Transverse colon (tissue), 4 donors: ENCODE measurements at regions not wholly inside any gene's neighbourhood (a gene's known extent, or its start where the extent isn't known, plus 50 kb on each side); places are given as distances from the start of the nearest gene placed in this dataset.

ENCODE experiments used
- DNase-seq: peaks from one replicate; pipeline ENCODE4 v3.0.0-alpha.2; 2019
- H3K27ac ChIP-seq, 4 donors: fragments of 200-600 bp; sonication (generic); 2 replicates each; pipeline ENCODE4 v1.5.1; 2016 to 2018; ENCODE audit warnings: inconsistent platforms in 4 of 4
- H3K27me3 ChIP-seq: fragments of 200-600 bp; sonication (generic); 2 replicates; pipeline ENCODE4 v1.5.1; 2017; ENCODE audit warnings: inconsistent platforms
- H3K36me3 ChIP-seq, 4 donors: fragments of 200-600 bp; sonication (generic); 2 replicates each; pipeline ENCODE4 v1.5.1; 2017 to 2019; ENCODE audit warnings: inconsistent platforms in 4 of 4
- H3K4me1 ChIP-seq, 4 donors: fragments of 200-600 bp; sonication (generic); 2 replicates each; pipeline ENCODE4 v1.5.1; 2017 to 2020; ENCODE audit warnings: inconsistent platforms in 4 of 4
- H3K4me3 ChIP-seq, 4 donors: fragments of 200-600 bp; sonication (generic); 1 replicate in 1 of 4; 2 replicates in 3 of 4; pipeline versions ENCODE4 v1.5.1 to v1.6.1; 2017 to 2019; ENCODE audit warnings: inconsistent platforms in 4 of 4
- H3K9me3 ChIP-seq, 2 donors: fragments of 200-600 bp; sonication (generic); 2 replicates each; pipeline ENCODE4 v1.5.1; 2017 to 2019; ENCODE audit warnings: inconsistent platforms in 2 of 2
- EP300 ChIP-seq: sonication (generic); formaldehyde crosslinking; IDR thresholded peaks from one replicate; pipeline ENCODE4 v1.6.1; 2017; ENCODE audit warnings: antibody characterized with exemption, low read depth
- POLR2A ChIP-seq: fragments of 450-650 bp; IDR thresholded peaks from one replicate; pipeline ENCODE4 v1.6.1; 2016; ENCODE audit warnings: antibody characterized with exemption, mild to moderate bottlenecking, moderate library complexity
- POLR2AphosphoS5 ChIP-seq, 3 donors: sonication (generic); formaldehyde crosslinking; IDR thresholded peaks; one replicate each; pipeline ENCODE4 v1.6.1; 2016; ENCODE audit warnings: antibody characterized with exemption in 3 of 3
- WGBS, 2 donors: methylation state at CpG; one replicate each; pipeline ENCODE4 v1.1.5; 2018; ENCODE audit warnings: low coverage in 1 of 2; 5-methylcytosine and 5-hydroxymethylcytosine counted together
- in situ Hi-C, 4 donors: fragments of 200-750 bp; cut with MboI; loops; one replicate each; pipeline versions ENCODE4 v1.15.0 to v1.15.1; 2017; ENCODE audit warnings: low sequenced_read_pairs in 3 of 4, low pct_ligation_motif_present in 1 of 4, low pct_unique_long_range_greater_than_20kb in 1 of 4
- intact Hi-C: fragments of 100-400 bp; cut with DNase I; formaldehyde crosslinking; loops from one replicate; pipeline ENCODE4 v1.15.1; 2023; ENCODE audit warnings: low total_unique reads
- TF ChIP-seq, protein P1 (sequence below), 5 experiments: fragments of 200-600 bp in 3 of 5; fragments of 450-650 bp in 2 of 5; sonication (generic) in 3 of 5; IDR thresholded peaks; 1 replicate in 2 of 5; 2 replicates in 3 of 5; pipeline ENCODE4 v1.5.1; 2016 to 2017; ENCODE audit warnings: antibody characterized with exemption in 5 of 5, inconsistent platforms in 3 of 5, mild to moderate bottlenecking in 2 of 5, moderate library complexity in 1 of 5

DNA sequence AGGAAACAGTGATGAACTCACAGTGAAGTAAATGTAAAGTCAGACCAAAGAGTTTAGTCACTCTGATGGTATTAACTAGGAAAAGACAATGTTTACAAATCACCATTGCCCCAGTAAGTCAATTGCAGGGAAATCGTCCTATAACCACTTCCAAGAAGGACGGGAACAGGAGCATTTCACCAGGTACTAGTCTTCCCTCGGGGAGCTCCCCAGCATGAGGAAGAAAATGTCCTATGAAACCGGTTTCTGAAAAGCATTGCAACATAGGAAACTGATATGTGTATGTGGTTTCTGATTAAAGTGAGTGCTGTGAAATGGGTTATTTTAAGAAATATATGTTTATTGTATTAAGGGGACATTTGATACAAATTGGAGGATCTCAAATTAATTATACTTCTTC, 626.7 kb upstream of the ADAMTS16 start:
- DNase-seq, result no peak
- Histone ChIP-seq H3K27me3 (no peaks in the 10 kb centered on the region), H3K4me1 (no peaks in the 10 kb centered on the region), H3K36me3 (no peaks in the 10 kb centered on the region), H3K27ac (no peak overlapping the region), H3K4me3 (no peak overlapping the region), H3K9me3 (no peaks in the 10 kb centered on the region)
- TF ChIP-seq EP300, result no peak
- in situ Hi-C loops, result no loop called here
- 40 to 48% methylated on average over 4 of the region's 4 CpGs for WGBS, 2 donors
- intact Hi-C loops, result no loop called here

DNA sequence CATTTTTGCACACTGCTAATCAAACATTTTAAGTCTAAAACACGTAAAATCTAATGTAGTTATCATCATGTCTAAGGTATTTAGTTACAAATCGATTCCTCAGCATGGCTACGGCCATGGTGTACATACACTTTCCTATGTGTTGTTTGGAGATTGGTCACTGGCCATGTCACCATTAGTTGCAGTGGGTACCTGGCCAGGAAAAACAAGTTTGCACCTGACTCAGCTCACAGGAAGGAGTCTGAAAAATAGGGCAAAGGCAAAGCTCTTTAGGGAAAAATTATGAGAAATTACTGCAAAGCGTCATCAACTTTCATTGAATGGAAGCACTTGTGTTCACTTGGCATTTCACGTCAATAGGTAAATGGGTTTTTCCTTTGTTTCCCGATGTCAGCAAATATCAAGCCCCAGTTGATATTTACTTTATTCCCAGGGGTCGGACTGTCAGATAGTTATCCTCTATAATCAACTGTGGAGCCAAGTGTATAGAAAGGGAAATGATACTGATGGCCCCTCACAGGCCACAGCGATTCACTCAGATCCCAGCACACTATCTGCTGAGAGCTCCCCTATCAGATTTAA, 626.0 kb upstream of the ADAMTS16 start:
- no peaks in the 10 kb centered on the region for H3K36me3 ChIP-seq
- intact Hi-C loops (no loop called here), in situ Hi-C loops (no loop called here)
- no peak overlapping the region for H3K27ac ChIP-seq
- no peaks in the 10 kb centered on the region for H3K4me1 ChIP-seq
- TF ChIP-seq POLR2AphosphoS5 (IDR thresholded peaks at IDR 0.05), result no peak
- TF ChIP-seq, protein P1, sequence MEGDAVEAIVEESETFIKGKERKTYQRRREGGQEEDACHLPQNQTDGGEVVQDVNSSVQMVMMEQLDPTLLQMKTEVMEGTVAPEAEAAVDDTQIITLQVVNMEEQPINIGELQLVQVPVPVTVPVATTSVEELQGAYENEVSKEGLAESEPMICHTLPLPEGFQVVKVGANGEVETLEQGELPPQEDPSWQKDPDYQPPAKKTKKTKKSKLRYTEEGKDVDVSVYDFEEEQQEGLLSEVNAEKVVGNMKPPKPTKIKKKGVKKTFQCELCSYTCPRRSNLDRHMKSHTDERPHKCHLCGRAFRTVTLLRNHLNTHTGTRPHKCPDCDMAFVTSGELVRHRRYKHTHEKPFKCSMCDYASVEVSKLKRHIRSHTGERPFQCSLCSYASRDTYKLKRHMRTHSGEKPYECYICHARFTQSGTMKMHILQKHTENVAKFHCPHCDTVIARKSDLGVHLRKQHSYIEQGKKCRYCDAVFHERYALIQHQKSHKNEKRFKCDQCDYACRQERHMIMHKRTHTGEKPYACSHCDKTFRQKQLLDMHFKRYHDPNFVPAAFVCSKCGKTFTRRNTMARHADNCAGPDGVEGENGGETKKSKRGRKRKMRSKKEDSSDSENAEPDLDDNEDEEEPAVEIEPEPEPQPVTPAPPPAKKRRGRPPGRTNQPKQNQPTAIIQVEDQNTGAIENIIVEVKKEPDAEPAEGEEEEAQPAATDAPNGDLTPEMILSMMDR (IDR thresholded peaks at IDR 0.05), result no peak
- no peak for TF ChIP-seq POLR2A
- TF ChIP-seq EP300, result no peak
- no peaks in the 10 kb centered on the region for H3K27me3 ChIP-seq
- WGBS, 2 donors, result 50 to 77% methylated on average over 6 to 8 of the region's 8 CpGs
- no peak for DNase-seq
- H3K9me3 ChIP-seq, result no peaks in the 10 kb centered on the region
- no peak overlapping the region for H3K4me3 ChIP-seq

DNA sequence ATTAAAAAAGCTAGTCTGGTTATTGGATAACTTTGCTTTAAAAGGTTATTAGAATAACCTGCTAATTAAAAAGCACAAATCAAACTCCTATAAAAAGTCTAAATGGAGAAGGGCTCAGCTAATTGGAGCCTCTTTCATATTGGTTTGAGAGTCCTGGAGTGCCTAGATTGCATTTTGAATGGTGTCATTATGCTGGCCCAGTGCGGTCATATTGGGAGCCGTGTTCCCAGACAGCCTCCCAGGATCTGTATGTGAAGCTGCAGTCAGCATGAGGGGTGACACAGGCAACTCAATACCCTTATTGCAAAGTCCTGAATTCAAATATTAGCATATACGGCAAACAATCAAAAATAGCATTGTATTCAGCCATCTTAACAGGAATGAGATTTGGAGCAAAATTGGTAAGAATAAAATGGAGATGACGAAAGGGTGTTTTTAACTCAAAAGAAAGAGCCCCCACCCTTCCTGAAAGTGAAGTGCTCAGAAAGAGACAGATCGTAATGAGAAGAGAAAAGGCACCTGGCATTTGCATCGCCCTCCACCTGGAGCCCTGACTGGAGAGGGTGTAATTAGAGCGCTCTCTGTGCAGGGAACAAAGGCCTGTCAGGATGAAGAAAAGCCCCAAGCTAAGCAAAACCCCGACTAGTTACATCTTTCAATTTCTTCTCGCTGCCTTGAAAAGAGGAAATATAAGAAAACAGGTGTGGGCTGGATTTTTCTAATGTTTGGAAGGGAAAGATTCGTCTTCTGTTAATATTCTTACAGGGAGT, 621.0 kb upstream of the ADAMTS16 start:
- H3K27me3 ChIP-seq, result no peaks in the 10 kb centered on the region

DNA sequence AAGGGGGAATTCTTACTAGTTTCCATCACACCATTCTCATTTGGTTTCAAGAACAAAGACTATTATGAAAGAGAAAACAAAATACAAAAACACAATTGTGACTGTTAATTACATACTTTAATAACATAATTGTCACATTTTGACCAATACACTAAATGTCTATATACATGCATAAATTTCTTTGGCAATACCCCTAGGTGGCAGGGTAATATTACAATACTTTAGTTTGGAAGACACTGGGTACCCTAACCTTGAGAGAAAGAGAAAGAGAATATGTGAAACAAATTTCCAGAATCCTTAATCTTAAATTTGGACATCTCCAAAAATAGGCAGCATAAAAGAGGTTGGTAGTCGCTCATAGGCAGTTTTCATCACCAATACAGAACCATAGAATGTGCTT, 619.6 kb upstream of the ADAMTS16 start:
- intact Hi-C loops (no loop called here), in situ Hi-C loops (no loop called here)
- Histone ChIP-seq H3K27me3 (no peaks in the 10 kb centered on the region), H3K4me3 (no peak overlapping the region), H3K9me3 (no peaks in the 10 kb centered on the region), H3K27ac (no peak overlapping the region), H3K4me1 (no peaks in the 10 kb centered on the region), H3K36me3 (no peaks in the 10 kb centered on the region)
- DNase-seq, result no peak
- WGBS, 2 donors, result 38 to 80% methylated on average over 1 of the region's 1 CpG
- TF ChIP-seq POLR2AphosphoS5 (IDR thresholded peaks at IDR 0.05) (no peak), EP300 (no peak), POLR2A (no peak)
- TF ChIP-seq, protein P1 (IDR thresholded peaks at IDR 0.05), result no peak

More for the DNA sequence above, 621.0 kb upstream of the ADAMTS16 start:
- no peaks in the 10 kb centered on the region for H3K4me1 ChIP-seq
- intact Hi-C loops (no loop called here), in situ Hi-C loops (no loop called here)
- H3K4me3 ChIP-seq, result no peak overlapping the region
- DNase-seq, result no peak
- 68 to 77% methylated on average over 5 to 10 of the region's 10 CpGs for WGBS, 2 donors
- TF ChIP-seq EP300 (no peak), POLR2AphosphoS5 (IDR thresholded peaks at IDR 0.05) (no peak), POLR2A (no peak)
- TF ChIP-seq, protein P1 (IDR thresholded peaks at IDR 0.05), result no peak
- no peaks in the 10 kb centered on the region for H3K9me3 ChIP-seq
- no peak overlapping the region for H3K27ac ChIP-seq
- H3K36me3 ChIP-seq, result no peaks in the 10 kb centered on the region
